Skin epidermis (tissue), 12 donors: ENCODE measurements at regions not wholly inside any gene's neighbourhood (a gene's known extent, or its start where the extent isn't known, plus 50 kb on each side); places are given as distances from the start of the nearest gene placed in this dataset.

Experiments used
- H3K27ac ChIP-seq, 21 experiments: fragments of 200-600 bp; sonication (generic) in 11 of 21; one replicate each; pipeline ENCODE4 v1.5.0; 2020; ENCODE audit warnings: mild to moderate bottlenecking in 3 of 21, inconsistent platforms in 2 of 21, moderate library complexity in 2 of 21
- H3K4me3 ChIP-seq, 7 experiments: fragments of 200-600 bp; sonication (generic) in 2 of 7; one replicate each; pipeline ENCODE4 v1.5.0; 2020; ENCODE audit warnings: inconsistent platforms in 2 of 7, mild to moderate bottlenecking in 2 of 7, moderate library complexity in 1 of 7

GRCh38 chr9:90012949-90013348 lies 408.1 kb downstream of the GADD45G start:
- Histone ChIP-seq H3K27ac (no peak overlapping the region), H3K4me3 (no peak overlapping the region)

- H3K4me3 ChIP-seq, result no peak overlapping the region
- no peak overlapping the region for H3K27ac ChIP-seq
These were observed 409.0 kb downstream of the GADD45G start for GRCh38 chr9:90013778-90014177.

- H3K27ac ChIP-seq, result peak overlapping the region in 2 of 21 experiments; percentile 29 to 31
These were observed 409.6 kb downstream of the GADD45G start for GRCh38 chr9:90014421-90014820.

GRCh38 chr9:90016272-90016671 lies 411.5 kb downstream of the GADD45G start:
- H3K4me3 ChIP-seq, result no peak overlapping the region
- H3K27ac ChIP-seq, result no peak overlapping the region

More at GRCh38 chr9:90014421-90014820, 409.6 kb downstream of the GADD45G start:
- no peak overlapping the region for H3K4me3 ChIP-seq

GRCh38 chr9:90017679-90018078 lies 412.9 kb downstream of the GADD45G start:
- no peak overlapping the region for H3K27ac ChIP-seq
- H3K4me3 ChIP-seq, result no peak overlapping the region

- H3K4me3 ChIP-seq, result no peak overlapping the region
- no peak overlapping the region for H3K27ac ChIP-seq
These were observed 413.9 kb downstream of the GADD45G start for GRCh38 chr9:90018688-90019087.

- Histone ChIP-seq H3K4me3 (no peak overlapping the region), H3K27ac (no peak overlapping the region)
These were observed 414.8 kb downstream of the GADD45G start for GRCh38 chr9:90019626-90020025.

GRCh38 chr9:90020276-90020871 lies 415.6 kb downstream of the GADD45G start:
- no peak overlapping the region for H3K4me3 ChIP-seq
- H3K27ac ChIP-seq, result no peak overlapping the region

GRCh38 chr9:90021216-90021906 lies 416.5 kb downstream of the GADD45G start:
- H3K4me3 ChIP-seq, result no peak overlapping the region
- no peak overlapping the region for H3K27ac ChIP-seq

GRCh38 chr9:90022474-90022873 lies 417.7 kb downstream of the GADD45G start:
- Histone ChIP-seq H3K4me3 (no peak overlapping the region), H3K27ac (no peak overlapping the region)

GRCh38 chr9:90023861-90024260 lies 419.0 kb downstream of the GADD45G start:
- Histone ChIP-seq H3K4me3 (no peak overlapping the region), H3K27ac (peak overlapping the region in 1 of 21 experiments; percentile 28)

- Histone ChIP-seq H3K27ac (peak overlapping the region in 3 of 21 experiments; percentile 62 to 68 (median 63)), H3K4me3 (no peak overlapping the region)
These were observed 419.6 kb downstream of the GADD45G start for GRCh38 chr9:90024409-90024808.

- Histone ChIP-seq H3K4me3 (no peak overlapping the region), H3K27ac (peak overlapping the region in 4 of 21 experiments; percentile 23 to 68 (median 62))
These were observed 420.0 kb downstream of the GADD45G start for GRCh38 chr9:90024823-90025222.

- Histone ChIP-seq H3K4me3 (no peak overlapping the region), H3K27ac (peak overlapping the region in 6 of 21 experiments; percentile 3 to 63 (median 23))
These were observed 421.0 kb downstream of the GADD45G start for GRCh38 chr9:90025816-90026215.

GRCh38 chr9:90027296-90027790 lies 422.5 kb downstream of the GADD45G start:
- H3K4me3 ChIP-seq, result no peak overlapping the region
- H3K27ac ChIP-seq, result no peak overlapping the region

- peak overlapping the region in 2 of 21 experiments; percentile 3 to 20 for H3K27ac ChIP-seq
- H3K4me3 ChIP-seq, result no peak overlapping the region
These were observed 424.6 kb downstream of the GADD45G start for GRCh38 chr9:90029386-90029785.

GRCh38 chr9:90029996-90030395 lies 425.2 kb downstream of the GADD45G start:
- no peak overlapping the region for H3K4me3 ChIP-seq
- H3K27ac ChIP-seq, result peak overlapping the region in 3 of 21 experiments; percentile 3 to 55 (median 27)

GRCh38 chr9:90032296-90033027 lies 427.6 kb downstream of the GADD45G start:
- Histone ChIP-seq H3K27ac (no peak overlapping the region), H3K4me3 (no peak overlapping the region)

GRCh38 chr9:90033028-90033650 lies 428.3 kb downstream of the GADD45G start:
- Histone ChIP-seq H3K27ac (no peak overlapping the region), H3K4me3 (no peak overlapping the region)

GRCh38 chr9:90034071-90034470 lies 429.3 kb downstream of the GADD45G start:
- Histone ChIP-seq H3K27ac (no peak overlapping the region), H3K4me3 (no peak overlapping the region)
